ENCODE measurements at regions not wholly inside any gene's neighbourhood (a gene's known extent, or its start where the extent isn't known, plus 50 kb on each side); places are given as distances from the start of the nearest gene placed in this dataset.
A peak's percentile ranks its signal among the peaks of the same experiment; 100 is the strongest.

DNA sequence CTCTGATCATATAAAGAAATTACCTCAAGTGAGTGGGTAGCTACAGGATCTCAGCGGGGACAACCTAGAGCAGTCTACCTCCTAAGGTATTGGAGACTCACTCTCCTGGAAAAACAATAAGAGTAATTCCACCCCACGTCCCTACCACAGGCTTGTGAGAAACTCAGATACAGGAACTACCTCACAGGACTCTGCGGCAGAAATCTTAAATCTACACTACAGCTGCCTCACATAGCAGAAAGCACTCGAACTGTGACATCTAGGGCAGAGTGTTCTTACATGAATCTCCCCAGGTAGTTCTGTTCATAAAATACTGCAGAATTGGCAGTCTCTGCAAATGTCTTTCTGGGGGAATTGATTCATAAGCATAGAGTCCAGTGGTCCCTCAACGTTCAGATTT is 382.9 kb upstream of the IL12A start:
- no peak overlapping the region for H3K4me3 ChIP-seq (ENCODE audit: low read depth, low read length)
- no peaks in the 10 kb centered on the region for H3K4me1 ChIP-seq
- H3K9me3 ChIP-seq (ENCODE audit: control insufficient read depth, low read length), result no peaks in the 10 kb centered on the region
- H3K27me3 ChIP-seq (ENCODE audit: control insufficient read depth, insufficient read depth, low read length), result no peaks in the 10 kb centered on the region
- H2AFZ ChIP-seq, result no peak overlapping the region
- no peaks in the 10 kb centered on the region for H3K36me3 ChIP-seq (ENCODE audit: control insufficient read depth, insufficient read depth, low read length)
- H3K4me2 ChIP-seq (ENCODE audit: low read length), result no peak overlapping the region
- no peak for TF ChIP-seq CTCF (IDR thresholded peaks at IDR 0.05)
- no peak overlapping the region for H3K27ac ChIP-seq
- H3K9ac ChIP-seq, result no peak overlapping the region
- H3K79me2 ChIP-seq, result no peaks in the 10 kb centered on the region

DNA sequence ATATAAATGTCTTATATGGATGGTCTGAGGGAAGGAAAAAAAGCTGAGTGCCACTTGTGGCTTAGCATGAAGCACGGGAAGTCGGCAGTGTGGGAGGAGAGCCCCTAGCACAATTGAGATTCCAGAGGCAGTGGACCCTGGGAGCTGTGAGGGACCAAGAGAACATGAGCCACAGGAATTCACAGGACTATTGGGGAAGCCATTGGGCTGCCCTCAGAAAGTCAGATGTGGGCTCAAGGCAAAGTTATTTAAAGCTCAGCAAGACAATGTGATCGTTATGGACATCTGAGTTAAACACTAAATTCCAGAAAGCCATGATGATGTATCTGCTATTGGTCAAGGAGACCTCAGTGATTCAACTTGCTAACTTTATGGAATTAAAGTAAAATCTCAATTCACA is 380.8 kb upstream of the IL12A start:
- Histone ChIP-seq H3K9ac (no peak overlapping the region), H3K4me2 (ENCODE audit: low read length) (no peak overlapping the region), H3K4me1 (no peaks in the 10 kb centered on the region), H3K36me3 (ENCODE audit: control insufficient read depth, insufficient read depth, low read length) (no peaks in the 10 kb centered on the region), H3K4me3 (ENCODE audit: low read depth, low read length) (no peak overlapping the region), H2AFZ (no peak overlapping the region), H3K79me2 (no peaks in the 10 kb centered on the region), H3K9me3 (ENCODE audit: control insufficient read depth, low read length) (no peaks in the 10 kb centered on the region), H3K27ac (no peak overlapping the region), H3K27me3 (ENCODE audit: control insufficient read depth, insufficient read depth, low read length) (no peaks in the 10 kb centered on the region)
- no peak for TF ChIP-seq CTCF (IDR thresholded peaks at IDR 0.05)

- no peak for TF ChIP-seq CTCF (IDR thresholded peaks at IDR 0.05)
- Histone ChIP-seq H3K27ac (no peak overlapping the region), H3K9ac (no peak overlapping the region), H3K79me2 (no peaks in the 10 kb centered on the region), H3K4me1 (no peaks in the 10 kb centered on the region), H3K4me2 (ENCODE audit: low read length) (no peak overlapping the region), H3K36me3 (ENCODE audit: control insufficient read depth, insufficient read depth, low read length) (no peaks in the 10 kb centered on the region), H3K9me3 (ENCODE audit: control insufficient read depth, low read length) (no peaks in the 10 kb centered on the region), H3K4me3 (ENCODE audit: low read depth, low read length) (no peak overlapping the region), H3K27me3 (ENCODE audit: control insufficient read depth, insufficient read depth, low read length) (no peaks in the 10 kb centered on the region), H2AFZ (no peak overlapping the region)
Measured at GRCh38 chr3:159608311-159608710, 380.3 kb upstream of the IL12A start.

- Histone ChIP-seq H3K79me2 (no peaks in the 10 kb centered on the region), H3K4me1 (no peaks in the 10 kb centered on the region), H3K4me2 (ENCODE audit: low read length) (no peak overlapping the region), H3K27me3 (ENCODE audit: control insufficient read depth, insufficient read depth, low read length) (no peaks in the 10 kb centered on the region), H3K9me3 (ENCODE audit: control insufficient read depth, low read length) (no peaks in the 10 kb centered on the region), H2AFZ (no peak overlapping the region), H3K9ac (no peak overlapping the region), H3K4me3 (ENCODE audit: low read depth, low read length) (no peak overlapping the region), H3K27ac (no peak overlapping the region), H3K36me3 (ENCODE audit: control insufficient read depth, insufficient read depth, low read length) (no peaks in the 10 kb centered on the region)
- TF ChIP-seq CTCF (IDR thresholded peaks at IDR 0.05), result no peak
Measured at GRCh38 chr3:159609625-159610024, 379.0 kb upstream of the IL12A start.

DNA sequence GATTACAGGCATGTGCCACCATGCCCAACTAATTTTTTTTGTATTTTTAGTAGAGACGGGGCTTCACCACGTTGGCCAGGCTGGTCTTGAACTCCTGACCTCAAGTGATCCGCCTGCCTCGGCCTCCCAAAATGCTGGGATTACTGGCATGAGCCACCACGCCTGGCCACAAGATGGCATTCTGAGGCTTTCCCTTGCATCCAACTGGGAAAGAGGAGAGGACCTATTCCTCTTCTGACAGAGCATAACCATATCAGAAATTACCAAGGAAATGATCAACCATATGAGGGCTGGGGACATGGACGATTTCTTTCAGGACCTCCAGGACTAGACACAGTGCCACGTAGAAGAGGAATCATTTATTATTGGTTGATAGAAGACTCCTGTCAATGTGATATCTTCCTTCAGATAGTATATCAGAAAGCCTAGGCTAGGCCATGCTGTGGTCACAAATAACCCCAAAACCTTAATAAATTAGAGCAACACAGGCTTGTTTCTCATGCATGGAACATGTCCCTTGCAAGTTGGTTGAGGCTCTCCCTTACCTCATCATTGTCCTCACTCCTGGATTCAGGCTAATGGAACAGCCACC is 372.3 kb upstream of the IL12A start:
- H3K9ac ChIP-seq, result no peak overlapping the region
- no peaks in the 10 kb centered on the region for H3K36me3 ChIP-seq (ENCODE audit: control insufficient read depth, insufficient read depth, low read length)

More for the DNA sequence above, 372.3 kb upstream of the IL12A start:
- no peaks in the 10 kb centered on the region for H3K79me2 ChIP-seq
- H2AFZ ChIP-seq, result no peak overlapping the region
- no peaks in the 10 kb centered on the region for H3K9me3 ChIP-seq (ENCODE audit: control insufficient read depth, low read length)
- H3K27me3 ChIP-seq (ENCODE audit: control insufficient read depth, insufficient read depth, low read length), result no peaks in the 10 kb centered on the region
- TF ChIP-seq CTCF (IDR thresholded peaks at IDR 0.05), result peak; percentile 15
- no peak overlapping the region for H3K4me2 ChIP-seq (ENCODE audit: low read length)
- H3K4me1 ChIP-seq, result no peaks in the 10 kb centered on the region
- no peak overlapping the region for H3K27ac ChIP-seq
- H3K4me3 ChIP-seq (ENCODE audit: low read depth, low read length), result no peak overlapping the region

All from parathyroid adenoma (tissue), 2 donors.